Stimulated activated CD8-positive, alpha-beta memory T cell treated with anti-CD3 and anti-CD28 coated beads, Interleukin-12 subunit alpha, Interleukin-12 subunit beta, amount 100 ng/mL, for 1 hour (primary cell): ENCODE measurements at regions not wholly inside any gene's neighbourhood (a gene's known extent, or its start where the extent isn't known, plus 50 kb on each side); places are given as distances from the start of the nearest gene placed in this dataset.
"Not testable (repeated sequence)": the region's sequence is repeated elsewhere in the genome, so short reads cannot be mapped to it uniquely, and the experiment has no call there.

Experiments
- DNase-seq: peaks from one replicate; pipeline ENCODE4 v3.0.0-alpha.2; 2020; ENCODE audit warnings: low read depth

GRCh38 chr3:71956716-71957115, 171.8 kb upstream of the PROK2 start:
- no peak for DNase-seq

- no peak for DNase-seq
Observed at GRCh38 chr3:71956069-71956340, 171.1 kb upstream of the PROK2 start.

DNA sequence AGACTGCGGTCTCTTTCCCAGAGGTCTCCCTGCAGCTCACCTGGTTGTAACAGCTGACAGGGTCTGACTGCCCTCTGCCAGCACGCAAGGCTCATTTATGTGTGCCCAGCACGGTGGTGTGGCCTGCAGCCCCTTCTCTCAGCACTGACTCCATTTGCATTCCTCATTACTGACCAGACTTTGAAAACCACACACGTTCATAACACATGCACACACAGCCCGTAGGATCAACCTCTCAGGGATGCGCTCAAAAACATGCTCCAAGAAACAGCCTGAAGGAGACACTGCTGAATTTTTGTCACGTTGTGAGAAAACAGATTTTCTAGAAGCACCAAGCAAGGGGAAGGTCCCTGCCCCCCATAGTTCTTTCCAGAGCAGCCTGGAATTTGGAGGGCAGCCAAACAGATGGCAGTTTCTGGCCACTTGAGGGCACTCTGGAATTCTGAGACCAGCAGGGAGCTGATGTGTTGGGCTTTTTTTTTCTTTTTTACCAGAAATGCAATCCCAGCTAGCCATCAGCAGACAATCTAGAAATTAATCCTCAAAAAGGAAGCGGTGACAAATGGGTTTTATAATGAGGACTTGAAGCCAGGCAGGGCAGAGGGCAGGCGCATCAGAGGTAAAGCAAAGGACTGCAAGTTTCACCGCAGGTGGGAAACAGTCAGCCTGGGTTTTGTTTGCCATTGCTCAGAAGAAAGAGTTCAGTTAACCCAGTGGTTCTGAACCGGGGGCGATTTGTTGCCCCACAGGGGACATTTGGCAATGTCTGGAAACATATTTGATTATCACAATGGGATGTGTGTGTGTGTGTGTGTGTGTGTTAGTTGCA, 170.5 kb upstream of the PROK2 start:
- DNase-seq, result no peak

- DNase-seq, result no peak
Observed at GRCh38 chr3:71951842-71952241, 166.9 kb upstream of the PROK2 start.

DNA sequence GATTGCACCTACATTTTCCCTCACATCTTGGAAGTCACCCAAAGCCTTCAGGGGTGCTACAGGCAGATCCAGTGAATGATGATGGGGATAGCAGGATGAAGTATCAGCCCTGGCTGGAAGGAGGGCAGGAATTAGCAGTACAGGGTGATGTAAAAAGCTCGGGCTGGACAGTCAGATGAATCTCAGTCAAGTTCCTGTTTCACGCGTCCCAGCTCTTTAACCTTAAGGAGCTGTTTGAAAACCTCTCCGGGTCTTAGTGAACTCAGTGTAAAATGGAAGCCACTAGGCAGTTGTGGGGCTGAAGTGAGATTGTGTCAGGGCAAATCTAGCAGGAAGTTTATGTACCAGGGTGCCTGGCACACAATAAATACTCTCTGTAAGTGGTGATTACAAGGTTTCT, 166.4 kb upstream of the PROK2 start:
- no peak for DNase-seq

DNA sequence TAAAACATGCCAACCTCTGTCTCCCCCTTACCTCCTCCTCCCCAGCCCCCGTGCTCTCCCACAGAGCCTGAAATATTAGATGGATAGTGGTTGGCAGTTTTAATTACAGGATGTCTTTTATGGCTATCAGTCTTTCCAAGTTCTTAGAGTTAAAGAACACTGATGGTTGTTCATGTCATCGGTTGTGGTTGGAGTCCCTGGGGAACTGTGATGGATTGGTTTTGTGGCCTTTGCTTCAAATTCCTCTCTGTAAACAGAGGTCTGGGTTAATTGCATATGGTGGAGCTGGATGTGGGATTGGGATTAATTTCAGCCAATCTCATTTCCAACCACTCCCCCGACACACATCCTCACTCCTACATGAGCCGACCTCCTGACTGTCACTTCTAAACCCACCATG, 164.5 kb upstream of the PROK2 start:
- no peak for DNase-seq

GRCh38 chr3:71944482-71945065, 159.6 kb upstream of the PROK2 start:
- no peak for DNase-seq

DNA sequence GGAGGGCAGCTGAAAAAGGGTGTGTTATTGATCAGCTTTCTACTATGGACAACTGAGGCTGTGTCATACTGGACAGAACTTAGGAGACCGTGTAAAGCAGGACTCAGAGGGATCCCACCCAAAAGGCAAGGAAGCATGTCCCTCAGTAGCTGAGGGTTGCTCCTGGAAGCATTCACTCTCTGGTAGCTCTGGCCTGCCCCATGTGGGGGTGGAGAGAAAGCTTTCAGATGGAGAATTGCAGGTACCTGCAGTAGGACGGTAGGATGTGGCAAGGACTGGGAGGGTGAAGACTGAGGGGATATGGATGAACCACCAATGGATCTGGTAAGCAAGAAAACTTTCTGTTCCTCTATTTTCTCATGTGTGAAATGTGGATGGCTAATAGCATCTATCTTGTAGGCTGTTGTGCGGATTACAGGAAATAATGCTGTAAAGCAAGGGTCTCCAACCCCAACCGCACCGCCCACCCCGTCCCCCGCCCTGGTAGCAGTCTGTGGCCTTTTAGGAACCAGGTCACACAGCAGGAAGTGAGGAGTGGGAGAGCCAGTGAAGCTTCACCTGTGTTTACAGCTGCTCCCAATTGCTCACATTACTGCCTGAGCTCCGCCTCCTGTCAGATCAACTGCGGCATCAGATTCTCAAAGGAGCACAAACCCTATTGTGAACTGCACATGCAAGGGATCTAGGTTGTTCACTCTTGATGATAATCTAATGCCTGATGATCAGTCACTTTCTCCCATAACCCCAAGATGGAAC, 157.7 kb upstream of the PROK2 start:
- DNase-seq, result no peak

GRCh38 chr3:71940486-71940885, 155.5 kb upstream of the PROK2 start:
- no peak for DNase-seq

- DNase-seq, result not testable (repeated sequence)
Observed at GRCh38 chr3:71938081-71938480, 153.1 kb upstream of the PROK2 start.

- no peak for DNase-seq
Observed at GRCh38 chr3:71936681-71937080, 151.7 kb upstream of the PROK2 start.

- DNase-seq, result no peak
Observed at GRCh38 chr3:71934520-71935270, 149.7 kb upstream of the PROK2 start.

- no peak for DNase-seq
Observed at GRCh38 chr3:71931922-71932321, 147.0 kb upstream of the PROK2 start.

GRCh38 chr3:71930056-71930991, 145.4 kb upstream of the PROK2 start:
- DNase-seq, result no peak

DNA sequence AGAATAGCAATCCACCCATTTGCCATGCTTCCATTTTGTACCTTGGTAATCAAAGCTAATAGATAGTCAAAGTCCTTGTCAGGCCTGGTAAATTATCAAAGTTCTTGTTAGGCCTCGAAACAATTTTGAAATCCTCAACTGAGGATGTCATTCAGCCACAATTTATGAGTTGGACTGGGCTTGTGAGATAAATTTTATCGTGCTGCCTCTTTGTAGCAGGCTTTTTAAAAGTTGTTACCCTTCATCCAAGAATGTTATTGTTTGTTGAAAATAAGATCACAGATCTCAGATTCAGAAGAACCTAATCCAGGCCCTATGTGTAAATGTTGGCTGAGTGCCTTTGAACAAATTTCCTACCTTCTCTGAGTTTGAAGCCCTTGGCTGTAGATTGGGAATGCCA, 143.3 kb upstream of the PROK2 start:
- DNase-seq, result no peak

DNA sequence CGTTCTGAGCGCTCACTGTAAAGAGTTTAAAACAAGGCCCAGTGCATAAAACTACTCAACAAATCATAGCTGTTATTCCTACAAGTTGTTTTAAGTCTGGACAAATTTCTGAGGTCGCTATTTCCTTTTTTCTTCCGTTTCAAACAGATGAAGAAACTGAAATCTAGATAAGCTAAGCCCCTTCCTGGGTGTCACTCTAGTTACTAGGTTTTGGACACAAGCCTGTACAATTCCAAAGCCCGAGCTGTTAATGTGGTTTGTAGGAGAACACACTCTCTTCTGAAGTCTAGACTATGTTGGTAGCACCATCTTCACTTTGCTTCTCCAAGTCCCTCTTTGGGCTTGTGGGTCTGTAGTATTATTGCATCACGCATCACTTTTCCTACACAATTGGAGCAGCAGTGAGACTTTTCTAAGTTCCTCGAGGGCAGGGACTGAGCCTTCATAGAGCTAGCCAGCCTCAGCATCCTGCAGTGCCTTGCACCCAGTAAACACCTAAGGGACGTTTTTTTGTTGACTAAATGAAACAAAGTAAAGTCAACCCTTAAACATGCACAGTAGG, 142.6 kb upstream of the PROK2 start:
- no peak for DNase-seq

- no peak for DNase-seq
Observed at GRCh38 chr3:71926616-71927015, 141.7 kb upstream of the PROK2 start.

GRCh38 chr3:71926262-71926600, 141.3 kb upstream of the PROK2 start:
- no peak for DNase-seq

DNA sequence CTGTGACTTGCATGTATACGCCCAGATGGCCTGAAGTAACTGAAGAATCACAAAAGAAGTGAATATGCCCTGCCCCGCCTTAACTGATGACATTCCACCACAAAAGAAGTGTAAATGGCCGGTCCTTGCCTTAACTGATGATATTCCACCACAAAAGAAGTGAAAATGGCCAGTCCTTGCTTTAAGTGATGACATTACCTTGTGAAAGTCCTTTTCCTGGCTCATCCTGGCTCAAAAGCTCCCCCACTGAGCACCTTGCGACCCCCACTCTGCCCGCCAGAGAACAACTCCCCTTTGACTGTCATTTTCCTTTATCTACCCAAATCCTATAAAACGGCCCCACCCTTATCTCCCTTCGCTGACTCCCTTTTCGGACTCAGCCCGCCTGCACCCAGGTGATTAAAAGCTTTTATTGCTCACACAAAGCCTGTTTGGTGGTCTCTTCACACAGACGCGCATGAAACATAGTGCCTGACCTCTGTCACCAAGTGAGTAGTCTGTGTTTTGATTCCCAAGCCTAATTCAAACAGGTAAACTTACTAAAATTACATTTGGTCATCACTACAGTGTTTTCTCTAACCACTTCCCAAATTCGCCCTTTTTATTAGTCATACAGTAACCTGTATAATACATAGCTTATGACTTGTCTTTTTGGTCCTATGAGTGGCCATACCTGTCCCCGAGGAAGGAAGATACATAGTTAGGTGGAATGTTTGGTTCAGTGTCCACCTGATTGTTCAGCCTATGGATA, 140.7 kb upstream of the PROK2 start:
- not testable (repeated sequence) for DNase-seq

- no peak for DNase-seq
Observed at GRCh38 chr3:71924721-71925120, 139.8 kb upstream of the PROK2 start.

- DNase-seq, result no peak
Observed at GRCh38 chr3:71921036-71921435, 136.1 kb upstream of the PROK2 start.
